Smooth muscle cell (in vitro differentiated cells): ENCODE measurements at regions not wholly inside any gene's neighbourhood (a gene's known extent, or its start where the extent isn't known, plus 50 kb on each side); places are given as distances from the start of the nearest gene placed in this dataset.

Experiments used
- DNase-seq: peaks from one replicate; lab custom pipeline; 2025; ENCODE audit not compliant: unreplicated experiment; lab: John Stamatoyannopoulos, UW
- H2AFZ ChIP-seq: fragments of 200-600 bp; sonication (generic); 2 replicates; pipeline ENCODE4 v1.6.0; 2016; ENCODE audit warnings: antibody characterized with exemption, low read depth, mild to moderate bottlenecking
- H3F3A ChIP-seq: fragments of 200-600 bp; sonication (generic); 2 replicates; pipeline ENCODE4 v1.6.0; 2017; ENCODE audit warnings: antibody characterized with exemption, low read depth
- H3K27ac ChIP-seq: fragments of 200-600 bp; sonication (generic); 2 replicates; pipeline ENCODE4 v1.5.1; 2016; ENCODE audit warnings: low read depth, mild to moderate bottlenecking
- H3K27me3 ChIP-seq: fragments of 200-600 bp; sonication (generic); 2 replicates; pipeline ENCODE4 v1.6.1; 2016; ENCODE audit warnings: low read depth, mild to moderate bottlenecking
- H3K36me3 ChIP-seq: fragments of 200-600 bp; sonication (generic); 2 replicates; pipeline ENCODE4 v1.5.1; 2016; ENCODE audit warnings: low read depth
- H3K4me1 ChIP-seq: fragments of 200-600 bp; sonication (generic); 2 replicates; pipeline ENCODE4 v1.5.1; 2016; ENCODE audit warnings: low read depth
- H3K4me2 ChIP-seq: fragments of 200-600 bp; sonication (generic); 2 replicates; pipeline ENCODE4 v1.6.0; 2016; ENCODE audit warnings: mild to moderate bottlenecking
- H3K4me3 ChIP-seq: fragments of 200-600 bp; sonication (generic); 2 replicates; pipeline ENCODE4 v1.5.1; 2016; ENCODE audit warnings: mild to moderate bottlenecking
- H3K79me2 ChIP-seq: fragments of 200-600 bp; sonication (generic); 2 replicates; pipeline ENCODE4 v1.6.0; 2016; ENCODE audit warnings: low read depth, mild to moderate bottlenecking
- H3K9ac ChIP-seq: fragments of 200-600 bp; sonication (generic); 2 replicates; pipeline ENCODE4 v1.6.0; 2016; ENCODE audit warnings: low read depth
- H3K9me3 ChIP-seq: fragments of 200-600 bp; sonication (generic); replicated peaks from 2 replicates; pipeline ENCODE4 v1.5.1; 2016; ENCODE audit warnings: low read depth
- H4K20me1 ChIP-seq: fragments of 200-600 bp; sonication (generic); 2 replicates; pipeline ENCODE4 v1.6.0; 2016; ENCODE audit warnings: low read depth
- WGBS: methylation state at CpG from one replicate; pipeline ENCODE4 v1.1.7; 2016; ENCODE audit warnings: low lambda C conversion rate; 5-methylcytosine and 5-hydroxymethylcytosine counted together
- TF ChIP-seq, protein P1 (sequence below): fragments of 200-600 bp; sonication (generic); IDR thresholded peaks from 2 replicates; pipeline ENCODE4 v1.5.1; 2017; ENCODE audit warnings: borderline replicate concordance, mild to moderate bottlenecking, antibody characterized with exemption; ENCODE audit not compliant: insufficient read depth, poor library complexity, severe bottlenecking

DNA sequence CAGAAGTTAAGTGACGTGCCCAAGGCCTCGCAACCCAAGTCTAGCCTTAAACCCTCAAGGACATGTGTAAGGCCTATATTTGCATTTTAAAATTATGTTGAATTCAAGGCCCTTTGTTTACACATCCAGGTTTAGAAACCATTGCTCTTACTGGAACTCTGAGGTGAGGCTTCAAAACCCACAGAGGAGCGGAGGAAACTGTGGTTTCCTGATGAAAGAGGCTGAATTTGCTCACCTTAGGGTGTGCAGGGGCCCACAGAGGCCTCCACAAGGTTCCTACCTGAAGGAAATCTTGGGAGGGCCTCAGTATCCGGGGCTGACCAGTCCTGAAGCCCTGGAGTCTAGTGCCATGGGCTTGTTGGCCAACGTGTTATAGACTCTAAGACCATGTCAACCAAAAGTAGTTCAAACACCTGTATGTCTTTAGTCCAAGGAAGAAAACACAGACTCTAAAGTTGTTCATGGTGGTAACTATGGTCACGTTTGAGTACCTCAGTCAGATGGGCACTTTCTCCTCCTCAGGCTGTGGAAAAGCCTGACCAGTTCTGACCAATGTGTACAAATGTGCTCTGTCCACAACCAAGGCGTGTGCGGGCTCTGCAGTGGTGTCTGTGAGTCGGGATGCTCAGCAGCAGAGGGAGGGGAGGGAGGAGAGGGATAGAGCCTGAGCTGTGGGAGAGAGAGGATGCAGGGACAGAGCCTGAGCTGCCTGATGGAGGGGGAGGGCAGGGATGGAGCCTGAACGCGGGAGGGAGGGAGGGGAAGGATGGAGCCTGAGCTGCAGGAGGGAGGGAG is 124.6 kb upstream of the ERCC6L2 start:
- Histone ChIP-seq H3K4me3 (no peak overlapping the region), H3K36me3 (no peaks in the 10 kb centered on the region), H2AFZ (no peak overlapping the region), H3K9me3 (no peaks in the 10 kb centered on the region), H4K20me1 (no peaks in the 10 kb centered on the region), H3K27ac (no peak overlapping the region), H3K9ac (no peak overlapping the region), H3K27me3 (peaks cover 30% of the 10 kb centered on the region), H3F3A (no peaks in the 10 kb centered on the region), H3K4me1 (peaks cover 27% of the 10 kb centered on the region), H3K4me2 (no peak overlapping the region), H3K79me2 (no peaks in the 10 kb centered on the region)
- TF ChIP-seq, protein P1, sequence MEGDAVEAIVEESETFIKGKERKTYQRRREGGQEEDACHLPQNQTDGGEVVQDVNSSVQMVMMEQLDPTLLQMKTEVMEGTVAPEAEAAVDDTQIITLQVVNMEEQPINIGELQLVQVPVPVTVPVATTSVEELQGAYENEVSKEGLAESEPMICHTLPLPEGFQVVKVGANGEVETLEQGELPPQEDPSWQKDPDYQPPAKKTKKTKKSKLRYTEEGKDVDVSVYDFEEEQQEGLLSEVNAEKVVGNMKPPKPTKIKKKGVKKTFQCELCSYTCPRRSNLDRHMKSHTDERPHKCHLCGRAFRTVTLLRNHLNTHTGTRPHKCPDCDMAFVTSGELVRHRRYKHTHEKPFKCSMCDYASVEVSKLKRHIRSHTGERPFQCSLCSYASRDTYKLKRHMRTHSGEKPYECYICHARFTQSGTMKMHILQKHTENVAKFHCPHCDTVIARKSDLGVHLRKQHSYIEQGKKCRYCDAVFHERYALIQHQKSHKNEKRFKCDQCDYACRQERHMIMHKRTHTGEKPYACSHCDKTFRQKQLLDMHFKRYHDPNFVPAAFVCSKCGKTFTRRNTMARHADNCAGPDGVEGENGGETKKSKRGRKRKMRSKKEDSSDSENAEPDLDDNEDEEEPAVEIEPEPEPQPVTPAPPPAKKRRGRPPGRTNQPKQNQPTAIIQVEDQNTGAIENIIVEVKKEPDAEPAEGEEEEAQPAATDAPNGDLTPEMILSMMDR: no peak
- no peak for DNase-seq
- 79% methylated on average over 9 of the region's 11 CpGs for WGBS

GRCh38 chr9:95749493-95749892 is 126.0 kb upstream of the ERCC6L2 start:
- H3K4me3 ChIP-seq: no peak overlapping the region
- TF ChIP-seq, protein P1: no peak
- WGBS: 66% methylated on average over 9 of the region's 9 CpGs
- no peak for DNase-seq
- H3K36me3 ChIP-seq: no peaks in the 10 kb centered on the region
- no peak overlapping the region for H2AFZ ChIP-seq
- no peak overlapping the region for H3K4me2 ChIP-seq
- no peaks in the 10 kb centered on the region for H3K79me2 ChIP-seq
- H3K9me3 ChIP-seq: no peaks in the 10 kb centered on the region
- peaks cover 20% of the 10 kb centered on the region for H3K4me1 ChIP-seq
- no peak overlapping the region for H3K9ac ChIP-seq
- no peak overlapping the region for H3K27ac ChIP-seq
- peaks cover 30% of the 10 kb centered on the region for H3K27me3 ChIP-seq
- no peaks in the 10 kb centered on the region for H3F3A ChIP-seq
- H4K20me1 ChIP-seq: no peaks in the 10 kb centered on the region

GRCh38 chr9:95746408-95747180 is 128.9 kb upstream of the ERCC6L2 start:
- Histone ChIP-seq H3K9ac (no peak overlapping the region), H2AFZ (no peak overlapping the region), H3K4me2 (no peak overlapping the region), H3K27ac (no peak overlapping the region), H3K4me1 (peaks cover 9% of the 10 kb centered on the region), H3K79me2 (no peaks in the 10 kb centered on the region), H3K36me3 (no peaks in the 10 kb centered on the region), H3K4me3 (no peak overlapping the region), H3F3A (no peaks in the 10 kb centered on the region), H4K20me1 (no peaks in the 10 kb centered on the region), H3K27me3 (peaks cover 5% of the 10 kb centered on the region), H3K9me3 (no peaks in the 10 kb centered on the region)
- WGBS: 84% methylated on average over 4 of the region's 4 CpGs
- TF ChIP-seq, protein P1: no peak
- DNase-seq: no peak
